Suppressor macrophage treated with lipopolysaccharide for 1 hour (primary cell): ENCODE measurements at regions not wholly inside any gene's neighbourhood (a gene's known extent, or its start where the extent isn't known, plus 50 kb on each side); places are given as distances from the start of the nearest gene placed in this dataset.

Source experiments
- DNase-seq, 3 donors: peaks; one replicate each; pipeline ENCODE4 v3.0.0-alpha.2; 2020 to 2022

- no peak for DNase-seq
Measured at GRCh38 chr17:45688820-45689219, 95.3 kb upstream of the CRHR1 start.

DNA sequence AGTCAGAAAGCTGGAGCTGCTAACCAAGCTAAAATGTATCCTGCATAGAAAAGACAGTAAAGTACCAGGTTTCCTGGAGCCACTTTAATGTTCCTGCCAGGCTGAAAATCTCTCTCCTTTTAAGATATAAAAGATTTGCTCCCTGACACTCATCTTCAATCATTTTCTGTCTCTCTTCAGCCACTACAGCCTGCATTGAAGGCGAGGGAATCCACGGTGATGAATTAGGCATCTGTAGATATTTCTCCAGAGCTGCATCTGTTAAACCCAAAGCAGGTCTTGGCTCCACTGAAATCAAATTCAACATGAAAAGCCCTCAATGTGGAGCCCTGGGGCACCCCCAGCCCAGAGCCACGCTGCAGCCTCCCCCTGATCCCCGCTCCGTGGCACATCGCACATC, 94.7 kb upstream of the CRHR1 start:
- DNase-seq: no peak

GRCh38 chr17:45690625-45691275, 93.4 kb upstream of the CRHR1 start:
- DNase-seq: no peak

DNA sequence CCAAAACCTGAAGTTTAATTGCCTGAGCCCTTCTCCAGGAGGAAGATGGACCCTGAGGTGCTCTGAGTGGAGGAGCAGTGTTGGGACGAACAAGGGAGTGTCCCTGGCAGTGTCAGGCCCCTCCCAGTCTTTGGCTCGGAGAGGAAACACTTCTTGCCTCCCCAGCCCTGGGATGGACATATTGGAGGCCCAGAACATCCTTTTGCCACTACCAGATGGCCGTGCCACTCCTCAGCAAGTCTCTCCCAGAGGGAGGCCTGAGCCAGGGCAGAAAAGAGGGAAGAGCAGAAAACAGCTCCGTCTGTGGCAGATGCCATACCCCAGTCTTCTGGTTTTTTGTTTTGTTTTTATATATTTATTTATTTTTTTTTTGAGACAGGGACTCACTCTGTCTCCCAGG, 91.5 kb upstream of the CRHR1 start:
- no peak for DNase-seq

DNA sequence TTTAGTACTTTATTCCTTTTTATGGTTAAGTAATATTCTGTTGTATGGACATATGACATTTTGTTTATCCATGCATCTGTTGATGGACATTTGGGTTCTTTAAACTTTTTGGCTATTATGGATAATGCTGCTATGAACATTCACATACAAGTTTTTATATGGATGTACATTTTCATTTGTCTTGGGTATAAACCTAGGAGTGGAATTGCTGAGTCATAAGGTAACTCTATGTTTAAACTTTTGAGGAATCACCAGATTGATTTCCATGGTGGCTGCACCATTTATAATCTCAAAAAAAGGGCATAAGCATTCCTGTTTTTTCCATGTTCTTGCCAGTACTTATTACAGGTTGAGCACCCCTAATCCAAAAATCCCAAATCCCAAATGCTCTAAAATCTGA, 90.3 kb upstream of the CRHR1 start:
- DNase-seq: no peak

DNA sequence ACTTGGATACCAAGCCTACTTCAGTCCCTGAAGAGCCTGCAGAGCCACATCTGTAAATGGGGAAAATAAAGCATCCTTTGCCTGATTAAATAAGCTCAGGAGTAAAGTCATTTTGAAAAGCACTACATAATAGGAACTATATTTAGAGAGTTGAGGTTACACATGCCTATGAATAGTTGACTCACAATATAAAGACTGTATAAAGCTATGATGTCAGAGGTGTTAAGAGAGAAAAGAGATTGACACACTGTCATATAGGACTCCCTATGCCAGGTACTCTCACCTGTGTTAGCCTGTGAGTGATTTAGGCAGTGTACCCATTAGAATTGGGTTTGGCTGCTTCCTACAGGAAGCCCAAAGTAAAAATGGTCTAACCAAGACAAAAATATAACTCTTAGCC, 87.7 kb upstream of the CRHR1 start:
- DNase-seq: no peak

DNA sequence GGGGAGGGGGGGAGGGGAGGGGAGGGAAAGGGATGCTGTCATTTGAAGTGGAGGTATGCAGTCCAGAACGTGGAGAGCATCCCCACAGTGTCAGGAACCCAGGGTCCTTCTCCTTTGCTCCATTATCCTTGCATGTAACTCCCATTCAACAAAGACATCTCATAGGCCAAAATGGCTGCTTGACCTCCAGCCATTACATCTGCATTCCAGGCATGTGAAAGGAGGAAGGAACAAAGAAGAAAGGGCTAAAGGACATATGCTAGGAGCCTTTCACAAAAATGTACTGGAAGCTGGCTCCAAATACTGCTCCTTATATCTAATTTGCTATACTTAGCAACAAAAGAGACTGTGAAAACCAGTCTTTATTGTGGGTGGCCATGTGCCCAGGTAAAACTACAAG, 87.0 kb upstream of the CRHR1 start:
- no peak for DNase-seq

GRCh38 chr17:45700171-45701090, 83.7 kb upstream of the CRHR1 start:
- DNase-seq: no peak

DNA sequence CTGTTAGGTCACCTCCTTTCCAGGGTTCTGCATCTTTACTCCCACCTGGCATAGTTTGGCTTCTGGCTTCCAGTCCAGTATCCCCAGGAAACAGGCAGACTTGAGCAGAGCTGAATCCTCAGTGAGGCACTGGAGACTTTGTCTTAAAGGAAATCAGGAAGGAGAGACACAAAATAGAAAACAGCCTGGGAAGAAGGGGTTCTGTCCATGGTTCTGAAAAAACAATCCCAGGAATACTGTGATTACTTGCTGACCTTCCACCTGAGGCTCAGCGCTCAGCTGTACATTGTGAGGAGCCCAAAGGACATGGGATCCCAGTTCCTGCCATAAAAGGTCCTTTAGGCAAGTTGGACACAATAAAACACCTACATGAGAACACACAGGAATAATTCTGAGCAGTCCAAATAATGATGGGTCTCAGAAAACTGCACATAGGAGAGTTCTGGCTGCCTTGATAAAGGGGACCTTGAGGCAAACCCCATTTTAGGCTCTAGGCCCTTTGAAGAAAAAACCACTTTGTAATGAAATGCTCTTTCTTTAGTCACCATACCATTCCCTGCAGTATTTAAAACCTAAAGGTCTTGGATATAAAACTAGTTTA, 81.4 kb upstream of the CRHR1 start:
- DNase-seq: peak in 1 of 3 donors; percentile 22

- DNase-seq: no peak
Measured at GRCh38 chr17:45703348-45703747, 80.8 kb upstream of the CRHR1 start.

DNA sequence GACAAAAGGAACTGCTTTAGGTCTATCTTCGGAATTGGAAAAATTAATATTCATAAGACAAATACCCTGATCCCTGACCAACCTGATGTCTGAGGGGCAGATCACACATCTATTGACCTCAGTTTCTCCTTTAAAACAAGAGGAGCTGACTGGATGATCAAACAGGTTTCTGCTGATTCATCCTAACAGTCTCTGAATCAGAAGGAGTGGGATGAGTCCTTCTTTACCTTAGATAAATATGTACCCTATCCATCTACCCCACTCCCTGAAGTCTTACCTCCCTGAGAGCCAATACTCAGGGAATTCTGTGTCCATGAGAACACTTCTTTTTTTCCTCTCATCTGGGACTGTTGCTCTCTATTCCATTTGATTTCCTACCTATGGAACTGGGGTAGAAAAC, 80.3 kb upstream of the CRHR1 start:
- no peak for DNase-seq

DNA sequence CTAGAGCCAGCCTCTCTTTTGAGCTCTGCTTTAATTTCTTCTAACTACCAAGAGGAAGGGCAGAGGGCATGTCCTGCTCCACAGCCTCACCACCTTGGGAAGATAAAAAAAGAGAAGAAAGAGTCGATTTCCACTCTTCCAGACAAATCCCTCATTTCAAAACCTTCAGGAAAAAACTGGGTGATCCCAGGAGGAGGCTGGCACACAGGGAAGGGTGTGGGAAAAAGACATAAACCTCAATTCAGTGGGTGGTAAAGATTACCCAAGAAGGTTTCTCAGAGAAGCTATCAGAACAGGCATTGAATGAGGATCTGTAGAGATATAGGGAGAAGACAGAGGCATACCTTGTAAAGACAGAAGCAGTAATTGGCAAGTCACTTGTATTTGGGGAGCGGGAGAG, 79.9 kb upstream of the CRHR1 start:
- DNase-seq: no peak

DNA sequence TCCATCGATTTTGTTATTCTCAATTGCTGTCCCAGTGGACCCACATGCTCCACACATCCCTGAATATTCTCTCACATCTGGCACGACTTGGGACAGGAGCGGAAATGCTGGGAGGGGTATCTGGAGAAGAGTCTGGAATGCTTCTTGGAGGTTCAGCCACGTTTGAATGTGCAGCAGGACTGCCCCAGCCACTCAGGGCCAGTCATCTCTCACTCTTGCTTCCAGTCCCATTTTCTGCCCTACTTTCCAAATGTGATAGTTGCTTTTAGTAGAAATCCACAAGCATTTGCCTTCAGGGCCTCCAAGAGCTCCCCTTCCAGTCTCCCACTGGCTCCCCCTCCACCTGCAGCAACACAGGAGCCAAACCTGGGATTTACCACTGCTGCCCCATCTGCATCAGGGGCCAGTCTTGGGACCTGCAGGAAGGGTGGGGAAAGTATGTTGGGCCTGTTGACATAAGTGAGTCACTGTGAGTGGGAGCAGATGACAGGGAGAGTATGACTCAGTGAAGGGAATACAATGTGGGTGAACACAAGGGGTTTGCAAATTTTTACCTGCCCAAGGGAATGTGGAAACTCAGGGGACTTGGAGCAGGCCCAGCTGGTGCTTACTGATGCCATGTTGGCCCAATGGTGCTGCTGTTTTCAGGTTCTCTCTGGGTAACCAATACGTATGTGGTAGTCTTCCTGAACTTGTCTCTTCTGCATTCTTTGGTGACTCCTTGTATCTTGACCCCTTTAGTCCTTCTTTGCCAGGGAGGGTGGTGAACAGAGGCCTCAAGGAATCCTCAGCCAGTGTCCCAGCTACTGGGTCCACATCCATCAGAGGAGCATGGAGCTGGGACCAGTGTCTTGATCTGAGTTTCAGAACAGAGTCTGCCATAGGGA, 78.8 kb upstream of the CRHR1 start:
- peak; percentile 44 to 58 (median 54) for DNase-seq

DNA sequence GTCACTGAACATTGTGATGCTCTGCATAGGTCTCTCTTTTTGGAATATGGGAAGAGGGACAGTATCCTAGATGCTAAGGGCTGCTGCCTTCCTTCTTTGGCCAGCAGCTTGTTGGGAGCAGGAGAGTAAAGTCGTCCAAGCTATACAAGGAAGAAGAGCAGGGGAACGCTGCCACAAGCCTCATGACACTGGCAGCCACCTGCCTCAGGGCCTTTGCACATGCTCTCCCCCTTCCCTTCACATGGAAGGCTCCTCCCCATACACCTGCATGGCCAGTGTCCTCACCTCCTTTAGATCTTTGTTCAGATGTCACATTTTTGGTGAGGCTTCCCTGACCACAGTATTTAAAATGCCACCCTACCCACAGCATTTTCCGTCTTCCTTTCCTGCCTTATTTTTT, 78.1 kb upstream of the CRHR1 start:
- DNase-seq: no peak

DNA sequence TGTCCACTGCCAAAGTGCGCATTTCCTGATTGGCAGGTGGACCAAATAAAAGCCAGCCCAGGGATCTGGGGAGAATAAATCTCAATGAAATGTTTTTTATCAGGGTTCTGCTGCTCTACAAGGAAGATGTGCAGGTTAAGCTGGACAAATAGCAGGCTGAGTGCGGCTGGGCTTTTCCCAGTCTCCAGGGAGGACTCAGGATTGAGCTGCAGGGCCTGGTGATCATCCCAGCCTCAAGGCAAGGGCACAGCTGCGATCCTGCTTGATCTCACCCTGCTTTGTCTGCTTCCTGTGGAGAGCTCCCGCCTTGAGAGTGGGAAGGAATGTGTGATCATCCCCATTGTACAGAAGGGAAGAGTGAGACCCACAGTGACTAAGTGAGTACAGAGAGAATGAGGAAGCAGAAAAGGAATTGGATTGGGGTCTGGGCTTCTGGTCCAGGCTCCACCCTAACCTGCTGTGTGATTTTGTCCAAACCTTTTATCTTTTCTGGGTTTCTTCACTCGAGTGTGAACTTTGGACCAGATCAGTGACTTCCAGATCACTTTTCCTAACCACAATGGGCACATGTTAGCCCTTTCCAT, 75.3 kb upstream of the CRHR1 start:
- no peak for DNase-seq

- no peak for DNase-seq
Measured at GRCh38 chr17:45709728-45710288, 74.3 kb upstream of the CRHR1 start.

GRCh38 chr17:45715787-45716186, 68.3 kb upstream of the CRHR1 start:
- DNase-seq: no peak

DNA sequence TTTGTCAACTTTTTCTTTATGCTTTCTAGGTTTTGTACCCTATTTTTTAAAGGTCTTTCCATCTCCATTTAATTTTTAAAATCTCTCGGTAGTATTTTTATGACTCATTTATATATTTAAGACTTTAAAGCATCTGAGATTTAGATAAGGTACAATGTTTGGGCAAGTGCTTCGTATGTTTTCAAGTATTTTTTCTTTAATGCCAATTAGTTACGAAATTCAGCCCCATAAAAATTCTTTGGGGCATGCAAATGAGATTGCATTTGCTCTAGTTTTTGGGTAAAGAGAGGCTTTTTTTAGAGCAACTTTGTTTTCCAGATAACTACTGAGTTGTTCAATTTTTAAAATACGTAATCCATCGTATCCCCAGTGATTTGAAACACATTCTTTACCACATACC, 65.3 kb upstream of the CRHR1 start:
- no peak for DNase-seq

GRCh38 chr17:45719335-45720071, 64.6 kb upstream of the CRHR1 start:
- DNase-seq: peak; percentile 35 to 59 (median 49)

DNA sequence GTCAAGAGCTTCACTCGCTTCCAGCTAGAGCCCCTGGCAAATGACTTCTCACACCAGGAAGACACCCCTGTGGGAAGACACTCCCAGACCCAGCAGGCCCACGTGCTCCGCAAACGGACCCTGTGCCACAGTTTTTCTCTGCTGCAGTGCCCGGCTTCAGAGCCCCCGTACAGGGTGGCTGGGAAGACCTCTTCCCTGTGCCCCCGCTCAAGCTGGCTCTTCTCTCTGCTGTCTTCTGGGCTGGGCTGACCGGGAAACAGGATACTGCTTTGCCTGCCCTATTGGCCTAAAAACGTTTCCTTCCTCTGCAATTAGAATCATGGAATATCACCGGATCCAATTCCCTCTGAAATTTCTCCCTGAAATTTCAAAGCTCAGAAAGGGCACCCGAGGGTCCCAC, 63.7 kb upstream of the CRHR1 start:
- DNase-seq: no peak

- peak in 1 of 3 donors; percentile 10 for DNase-seq
Measured at GRCh38 chr17:45722161-45722560, 62.0 kb upstream of the CRHR1 start.
